Skeletal muscle cell (primary cell): ENCODE measurements at regions not wholly inside any gene's neighbourhood (a gene's known extent, or its start where the extent isn't known, plus 50 kb on each side); places are given as distances from the start of the nearest gene placed in this dataset.
A peak's percentile ranks its signal among the peaks of the same experiment; 100 is the strongest.
"Not testable (repeated sequence)": the region's sequence is repeated elsewhere in the genome, so short reads cannot be mapped to it uniquely, and the experiment has no call there.

Experiments
- DNase-seq: peaks from one replicate; pipeline ENCODE4 v3.0.0-alpha.2; 2010; ENCODE audit warnings: low read depth
- H3K4me3 ChIP-seq: 2 replicates; pipeline ENCODE4 v1.5.1; 2011; ENCODE audit warnings: low read depth, mild to moderate bottlenecking, control low read depth, low read length, moderate library complexity

GRCh38 chr3:124333931-124334640, 342.2 kb upstream of the ROPN1 start:
- DNase-seq, result no peak
- H3K4me3 ChIP-seq, result no peak overlapping the region

DNA sequence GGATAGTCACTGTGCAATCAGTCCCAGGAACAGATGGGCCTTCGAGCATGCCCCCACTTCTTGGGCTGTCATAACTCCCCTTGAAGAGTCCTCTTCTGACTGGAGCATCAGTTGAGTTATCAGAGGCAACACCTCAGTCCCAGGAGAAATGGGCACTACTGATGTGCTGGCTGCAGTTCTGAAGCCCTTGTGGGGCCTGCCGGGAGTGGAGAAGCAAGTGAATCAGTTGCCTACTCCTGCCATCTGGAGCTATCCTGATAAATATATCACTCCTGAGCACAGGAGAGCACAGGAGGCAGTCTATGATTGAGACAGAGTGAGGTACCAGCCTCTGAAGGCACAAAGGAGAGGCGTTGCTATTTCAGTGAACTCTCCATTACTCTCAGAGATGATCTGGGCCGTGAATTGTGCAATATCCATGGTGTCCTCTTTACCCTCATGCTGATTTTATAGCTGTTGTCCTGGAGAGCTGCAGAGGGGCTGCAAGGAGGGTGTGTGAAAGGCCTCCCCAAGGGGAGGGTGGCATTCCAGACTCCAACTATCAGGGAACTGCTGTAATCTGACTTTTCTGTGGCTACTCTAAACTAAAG, 344.2 kb upstream of the ROPN1 start:
- DNase-seq, result no peak
- no peak overlapping the region for H3K4me3 ChIP-seq

- no peak overlapping the region for H3K4me3 ChIP-seq
- DNase-seq, result no peak
Observed at GRCh38 chr3:124345845-124346244, 353.9 kb upstream of the ROPN1 start.

DNA sequence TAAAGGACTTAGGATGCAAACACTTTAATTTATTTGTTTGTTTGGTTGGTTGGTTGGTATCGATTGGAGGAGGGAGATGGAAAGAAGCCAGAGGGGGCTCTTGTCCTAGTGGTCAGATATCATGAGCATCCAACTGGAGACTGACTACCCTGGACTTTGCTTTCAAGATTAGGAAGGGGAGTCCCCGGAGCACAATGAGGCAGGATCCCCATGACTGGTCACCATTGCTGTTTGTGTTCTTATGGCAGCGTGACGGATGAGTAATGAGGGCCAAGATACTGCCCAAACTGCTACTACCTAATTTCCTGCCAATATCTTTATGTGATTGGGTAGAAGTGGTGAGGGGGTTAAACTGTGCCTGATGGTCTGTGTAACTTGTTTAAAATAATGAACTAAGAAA, 354.6 kb upstream of the ROPN1 start:
- no peak for DNase-seq
- no peak overlapping the region for H3K4me3 ChIP-seq

DNA sequence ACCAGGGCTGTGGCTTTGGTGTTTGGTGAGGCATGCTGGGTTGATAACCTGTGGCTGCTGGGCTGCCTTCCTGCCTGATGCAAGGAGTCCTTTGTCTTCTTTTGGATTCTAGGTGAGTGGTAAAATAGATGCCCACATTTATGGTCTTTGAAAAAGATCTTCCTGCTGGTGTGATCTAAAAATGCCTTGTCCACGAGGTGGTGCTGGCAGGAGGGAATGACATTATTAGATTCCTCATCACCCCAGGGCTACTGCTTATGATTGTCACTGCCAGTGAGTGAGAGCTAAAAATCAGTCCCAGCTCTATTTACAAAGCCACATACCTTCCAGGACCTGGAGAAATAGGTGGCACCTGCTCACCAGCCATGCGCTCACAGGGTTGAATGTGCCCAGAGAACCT, 355.5 kb upstream of the ROPN1 start:
- DNase-seq, result no peak
- H3K4me3 ChIP-seq, result no peak overlapping the region

- DNase-seq, H3K4me3 ChIP-seq: not testable (repeated sequence)
Observed at GRCh38 chr3:124348555-124348954, 356.6 kb upstream of the ROPN1 start.

GRCh38 chr3:124351430-124352148, 359.7 kb upstream of the ROPN1 start:
- DNase-seq, result no peak

GRCh38 chr3:124352149-124352539, 360.2 kb upstream of the ROPN1 start:
- H3K4me3 ChIP-seq, result no peak overlapping the region
- DNase-seq, result no peak

More at GRCh38 chr3:124351430-124352148, 359.7 kb upstream of the ROPN1 start:
- no peak overlapping the region for H3K4me3 ChIP-seq

GRCh38 chr3:124353691-124354090, 361.8 kb upstream of the ROPN1 start:
- DNase-seq, result no peak
- no peak overlapping the region for H3K4me3 ChIP-seq

DNA sequence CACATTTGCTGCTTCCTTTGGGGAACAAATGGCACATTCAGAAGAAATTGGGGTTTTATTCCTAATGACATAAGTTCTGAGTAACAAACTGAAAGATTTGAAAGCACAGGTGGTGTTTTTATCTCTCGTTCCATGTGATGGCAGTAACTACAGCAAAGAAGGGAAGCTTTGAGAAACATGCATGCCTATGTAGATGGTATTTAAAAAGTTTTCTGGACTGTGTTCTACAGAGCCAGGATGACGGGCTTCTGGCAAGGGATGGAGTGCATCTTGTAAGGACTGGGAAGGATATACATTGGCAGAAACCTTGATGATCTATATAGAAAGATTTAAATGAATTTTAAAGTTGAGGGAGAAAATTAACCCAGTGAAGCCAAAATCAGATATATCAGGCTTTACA, 362.2 kb upstream of the ROPN1 start:
- H3K4me3 ChIP-seq, result no peak overlapping the region
- no peak for DNase-seq

DNA sequence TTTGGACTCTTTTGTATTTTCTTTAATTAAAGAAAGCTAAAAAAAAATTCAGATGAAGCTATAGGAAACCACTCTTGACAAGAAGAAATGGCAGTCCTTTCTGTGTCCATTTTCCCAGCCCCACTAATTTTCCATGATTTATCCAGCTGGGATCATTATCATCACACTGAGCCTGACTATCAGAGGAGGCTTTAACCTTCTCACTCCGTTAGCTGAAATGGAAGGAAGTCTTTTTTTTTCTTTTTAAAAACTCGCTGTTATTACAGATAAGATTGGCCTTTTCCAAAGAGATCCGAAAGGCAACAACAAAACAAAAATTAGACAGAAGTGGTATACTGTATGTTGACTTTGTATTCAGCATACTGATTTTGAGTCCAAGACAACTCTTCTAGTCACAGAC, 366.2 kb upstream of the ROPN1 start:
- H3K4me3 ChIP-seq, result no peak overlapping the region
- DNase-seq, result no peak

- DNase-seq, result no peak
- no peak overlapping the region for H3K4me3 ChIP-seq
Observed at GRCh38 chr3:124360155-124360554, 368.2 kb upstream of the ROPN1 start.

GRCh38 chr3:124360563-124360962, 368.6 kb upstream of the ROPN1 start:
- no peak overlapping the region for H3K4me3 ChIP-seq
- DNase-seq, result no peak

GRCh38 chr3:124361566-124361965, 368.7 kb upstream of the UMPS start:
- no peak overlapping the region for H3K4me3 ChIP-seq
- DNase-seq, result no peak

DNA sequence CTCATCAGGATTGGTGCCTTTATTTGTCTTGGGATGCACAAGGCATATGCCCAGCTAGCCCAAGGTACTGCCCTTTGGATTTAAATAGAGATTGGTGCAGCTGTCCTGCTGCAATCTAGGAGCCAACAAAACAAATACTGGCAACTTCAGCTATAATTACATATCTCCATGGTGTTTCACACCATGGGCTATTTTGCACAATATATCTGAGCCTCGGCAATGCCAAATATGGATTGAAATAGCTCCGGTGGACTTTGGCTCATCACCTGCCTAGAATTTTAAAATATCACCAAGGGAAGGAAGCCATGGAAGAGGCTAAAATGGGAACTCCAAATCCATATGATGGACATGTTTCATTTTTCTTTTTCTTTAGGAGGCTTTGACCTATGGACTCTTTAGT, 367.8 kb upstream of the UMPS start:
- no peak for DNase-seq

GRCh38 chr3:124363476-124363875, 366.8 kb upstream of the UMPS start:
- H3K4me3 ChIP-seq, result no peak overlapping the region
- DNase-seq, result peak; percentile 87

More for the DNA sequence above, 367.8 kb upstream of the UMPS start:
- H3K4me3 ChIP-seq, result no peak overlapping the region

- no peak for DNase-seq
- H3K4me3 ChIP-seq, result no peak overlapping the region
Observed at GRCh38 chr3:124364317-124365020, 365.8 kb upstream of the UMPS start.

GRCh38 chr3:124366655-124367054, 363.6 kb upstream of the UMPS start:
- not testable (repeated sequence) for H3K4me3 ChIP-seq, DNase-seq

DNA sequence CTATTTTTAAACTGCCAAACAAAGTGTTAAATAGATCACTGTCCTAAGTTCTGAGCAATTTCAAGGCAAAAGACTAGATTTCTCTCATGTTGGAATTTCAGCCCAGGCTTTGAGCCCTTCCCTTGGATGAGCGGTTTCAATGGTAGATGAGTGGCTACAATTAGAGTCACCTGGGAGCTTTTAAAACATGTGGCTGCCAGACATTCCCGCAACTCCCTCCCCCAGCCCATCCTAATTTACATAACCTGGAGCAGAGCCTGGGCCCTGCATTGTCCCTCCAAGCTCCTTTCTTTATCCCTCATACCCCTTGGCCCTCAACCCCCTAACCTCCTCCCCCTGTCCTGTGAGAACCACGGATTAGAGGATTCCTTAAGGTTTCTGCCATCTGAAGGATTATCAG, 357.5 kb upstream of the UMPS start:
- DNase-seq, result no peak
- no peak overlapping the region for H3K4me3 ChIP-seq

DNA sequence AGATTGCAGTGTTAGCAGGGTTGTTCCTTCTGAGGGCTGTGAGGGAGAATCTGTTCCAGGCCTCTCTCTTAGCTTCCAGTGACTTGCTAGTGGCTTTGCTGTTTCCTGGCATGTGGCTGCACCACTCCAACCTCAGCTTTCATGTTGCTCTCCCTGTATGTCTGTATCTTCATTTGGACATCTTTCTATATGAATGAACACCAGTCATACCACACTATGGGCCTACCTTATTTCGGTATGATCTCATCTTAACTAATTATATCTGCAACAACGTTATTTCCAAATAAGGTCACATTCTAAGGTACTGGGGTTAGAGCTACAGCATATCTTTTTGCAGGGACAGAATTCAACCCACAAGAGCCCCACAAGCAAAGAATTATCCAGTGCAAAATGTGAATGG, 356.7 kb upstream of the UMPS start:
- no peak overlapping the region for H3K4me3 ChIP-seq
- no peak for DNase-seq
